ENCODE measurements at regions not wholly inside any gene's neighbourhood (a gene's known extent, or its start where the extent isn't known, plus 50 kb on each side); places are given as distances from the start of the nearest gene placed in this dataset.

DNA sequence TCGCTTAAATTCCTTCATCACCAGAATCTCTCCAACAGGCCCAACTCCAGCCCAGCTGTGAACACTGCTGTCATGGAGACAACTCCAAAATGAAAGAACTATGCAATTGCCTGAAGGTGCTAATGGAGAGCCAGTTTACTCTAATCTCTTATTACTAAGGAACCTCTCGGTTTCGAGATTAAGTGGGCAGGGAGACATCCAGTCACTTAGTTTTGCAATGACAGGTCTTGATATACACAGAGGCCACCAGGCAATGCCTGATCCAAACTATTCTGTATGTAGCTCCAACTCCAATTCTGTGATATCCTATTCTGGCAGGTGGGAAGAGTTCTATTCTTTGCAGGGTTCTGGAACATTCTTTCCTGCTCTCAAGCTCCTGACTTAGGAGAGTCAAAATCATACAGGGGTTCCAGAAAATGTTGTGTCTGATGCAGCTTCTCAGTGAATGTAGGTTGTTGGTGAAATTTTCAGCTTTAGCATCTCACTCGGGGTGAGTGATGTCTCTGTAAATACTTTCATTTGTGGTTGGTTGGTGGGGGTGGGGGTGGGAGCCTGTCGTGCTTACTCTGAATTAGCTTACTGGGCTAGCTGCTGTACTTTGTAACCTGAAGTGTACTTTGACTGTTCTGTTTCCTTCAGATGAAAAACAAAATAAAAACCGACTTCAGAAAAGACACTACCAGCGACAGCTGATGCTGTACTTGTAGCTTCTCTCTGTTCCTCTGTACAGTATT, 170.9 kb downstream of the PALM2AKAP2 start:
- Histone ChIP-seq H2AK5ac (ENCODE audit: low read depth, low read length) (no peak overlapping the region), H3K56ac (ENCODE audit: extremely low read depth, insufficient read depth, low read length) (no peak overlapping the region), H2AK9ac (replicated peaks; ENCODE audit: low read depth, low read length, poor library complexity) (no peak overlapping the region), H4K20me1 (ENCODE audit: insufficient read depth, low read length) (no peaks in the 10 kb centered on the region), H3K36me3 (ENCODE audit: control insufficient read depth, insufficient read depth, low read length) (no peaks in the 10 kb centered on the region; the same call in 1 of the 2 replicates), H3K9me1 (ENCODE audit: insufficient read depth, low read length) (no peaks in the 10 kb centered on the region), H3K18ac (ENCODE audit: low read depth, low read length) (no peak overlapping the region), H3K27ac (ENCODE audit: insufficient read depth, low read length) (no peak overlapping the region), H3K4me3 (ENCODE audit: insufficient read depth, low read depth, low read length) (no peak overlapping the region), H3K4me2 (ENCODE audit: low read depth, low read length) (no peak overlapping the region), H2BK120ac (ENCODE audit: low read depth, low read length) (no peak overlapping the region), H2BK20ac (ENCODE audit: low read depth, low read length) (no peak overlapping the region), H3K23ac (ENCODE audit: low read depth, low read length) (no peak overlapping the region), H2BK5ac (ENCODE audit: low read depth, low read length, poor library complexity, severe bottlenecking) (no peak overlapping the region), H4K91ac (ENCODE audit: insufficient read depth, low read depth, low read length) (no peak overlapping the region), H3K4ac (ENCODE audit: low read depth, low read length) (no peak overlapping the region), H3K9me3 (ENCODE audit: control insufficient read depth, insufficient read depth, low read length) (no peaks in the 10 kb centered on the region), H3K14ac (replicated peaks; ENCODE audit: low read depth, low read length) (no peak overlapping the region), H3K79me1 (ENCODE audit: low read depth in 1 of 2, low read length in 2 of 2) (peaks cover 5 to 16% of the 10 kb centered on the region in 2 experiments), H4K5ac (ENCODE audit: low read depth, low read length) (no peak overlapping the region), H3K27me3 (ENCODE audit: control insufficient read depth, insufficient read depth, low read length) (no peaks in the 10 kb centered on the region), H2AFZ (replicated peaks; ENCODE audit: low read length, poor library complexity) (no peak overlapping the region), H3K9ac (ENCODE audit: low read depth, low read length) (no peak overlapping the region), H4K8ac (ENCODE audit: low read depth in 2 of 2, low read length in 2 of 2) (no peak overlapping the region), H2BK15ac (ENCODE audit: low read depth, low read length) (no peak overlapping the region), H3K4me1 (ENCODE audit: control insufficient read depth, insufficient read depth, low read length) (no peaks in the 10 kb centered on the region)
- in situ Hi-C loops (cut with MboI; ENCODE audit: low sequenced_read_pairs) (no loop called here), intact Hi-C loops (cut with micrococcal nuclease) (no loop called here), dilution Hi-C loops (cut with HindIII; ENCODE audit: low sequenced_read_pairs, unreplicated experiment) (no loop called here)
- ATAC-seq (ENCODE audit: low read depth) (no peak), DNase-seq (no peak)
- BruUV-seq (replicated peaks): no TSS peak
- ChIA-PET POLR2A (ENCODE audit: unreplicated experiment) (interaction anchor here (0.5 kb wide), 1 partner anchor 641 kb away, joined by 4 read pairs; no protein-coding TSS in a partner anchor), CTCF (interaction anchor here (0.6 kb wide), 1 partner anchor 18 kb away, joined by 11 read pairs; no protein-coding TSS in a partner anchor)
- TF ChIP-seq RCOR1 (IDR thresholded peaks at IDR 0.05; ENCODE audit: insufficient replicate concordance, low read length) (no peak), MAZ (IDR thresholded peaks at IDR 0.05; ENCODE audit: borderline replicate concordance, low read depth, low read length) (no peak), MXI1 (IDR thresholded peaks at IDR 0.05; ENCODE audit: borderline replicate concordance, low read depth, low read length) (no peak), RAD21 (IDR thresholded peaks at IDR 0.05; ENCODE audit: low read length) (no peak), SMC3 (IDR thresholded peaks at IDR 0.05; ENCODE audit: low read depth, low read length) (no peak), ELK1 (IDR thresholded peaks at IDR 0.05; ENCODE audit: borderline replicate concordance, low read depth, low read length) (no peak), FOS (IDR thresholded peaks at IDR 0.05; ENCODE audit: low read depth, low read length) (no peak), POLR2A (IDR thresholded peaks at IDR 0.05; ENCODE audit: low read depth, low read length) (no peak), CTCF (conservative IDR thresholded peaks at IDR 0.05; ENCODE audit: low read depth, low read length) (no peak)
- 88% methylated on average over 1 of the region's 7 CpGs; no CpG with 5 or more reads in 1 of the 2 experiments for WGBS, 2 experiments (ENCODE audit: extremely low coverage in 2 of 2, insufficient read length in 1 of 2)

Measured in IMR-90 (cell line).